ENCODE measurements at regions not wholly inside any gene's neighbourhood (a gene's known extent, or its start where the extent isn't known, plus 50 kb on each side); places are given as distances from the start of the nearest gene placed in this dataset.

GRCh38 chr14:101417434-101417833 lies 143.9 kb upstream of the DIO3 start:
- no peak for DNase-seq (ENCODE audit: low read depth)

DNA sequence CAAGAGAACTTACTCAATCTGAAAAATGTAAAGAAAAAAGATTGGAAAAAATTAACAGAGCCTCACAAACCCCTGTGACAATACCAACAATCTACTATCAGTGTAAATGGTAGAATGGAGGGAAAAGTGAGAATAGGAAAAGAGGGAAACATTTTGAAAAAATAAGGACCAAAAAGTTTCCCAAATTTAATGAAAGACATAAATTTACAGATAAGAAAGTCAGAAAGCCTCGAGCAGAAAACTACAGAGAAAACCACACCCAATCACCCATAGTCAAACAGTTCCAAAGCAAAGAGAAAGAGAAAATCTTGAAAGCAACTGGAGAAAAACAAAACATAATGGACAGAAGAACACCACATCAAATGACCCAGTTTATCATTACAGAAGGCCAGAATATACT lies 142.7 kb upstream of the DIO3 start:
- no peak for DNase-seq (ENCODE audit: low read depth)

GRCh38 chr14:101426466-101426865 lies 134.8 kb upstream of the DIO3 start:
- DNase-seq (ENCODE audit: low read depth): no peak

DNA sequence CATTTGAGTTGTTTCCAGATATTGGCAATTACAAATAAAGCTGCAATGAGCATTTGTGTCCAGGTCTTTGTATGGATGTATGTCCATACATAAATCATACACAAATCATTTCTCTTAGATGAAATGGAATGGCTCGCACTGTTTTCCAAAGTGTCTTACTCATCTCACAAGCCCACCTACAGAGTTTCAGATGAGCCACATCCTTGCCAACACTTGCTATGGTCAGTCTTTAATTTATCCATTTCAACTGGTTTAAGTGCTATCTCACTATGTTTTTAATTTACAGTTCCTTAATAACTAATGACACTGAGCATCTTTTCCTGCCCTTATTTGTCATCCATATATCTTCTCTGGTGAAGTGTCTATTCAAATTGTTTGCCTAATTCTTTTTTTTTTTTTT lies 132.9 kb upstream of the DIO3 start:
- DNase-seq (ENCODE audit: low read depth): no peak

- DNase-seq (ENCODE audit: low read depth): no peak
Observed at GRCh38 chr14:101435546-101435945, 125.7 kb upstream of the DIO3 start.

DNA sequence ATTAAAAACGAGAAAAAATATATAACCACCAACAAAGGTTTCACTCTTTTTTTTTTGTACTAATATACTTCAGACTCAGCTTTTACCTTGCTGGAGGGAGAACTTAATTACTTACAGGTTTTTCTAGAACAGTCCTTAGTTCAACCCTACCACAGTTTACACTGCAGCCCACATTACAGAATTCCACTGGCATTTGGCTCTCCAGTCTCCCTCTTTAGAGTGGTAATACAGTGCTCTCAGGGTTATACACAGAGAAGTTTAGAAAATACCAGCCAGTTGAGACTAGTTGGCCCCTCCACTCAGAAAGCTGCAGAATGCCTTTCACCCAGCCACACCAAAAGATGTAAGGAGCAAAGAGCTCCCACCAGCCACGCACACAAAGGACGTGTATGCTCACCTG lies 122.3 kb upstream of the DIO3 start:
- DNase-seq (ENCODE audit: low read depth): no peak

GRCh38 chr14:101440496-101440895 lies 120.8 kb upstream of the DIO3 start:
- no peak for DNase-seq (ENCODE audit: low read depth)

DNA sequence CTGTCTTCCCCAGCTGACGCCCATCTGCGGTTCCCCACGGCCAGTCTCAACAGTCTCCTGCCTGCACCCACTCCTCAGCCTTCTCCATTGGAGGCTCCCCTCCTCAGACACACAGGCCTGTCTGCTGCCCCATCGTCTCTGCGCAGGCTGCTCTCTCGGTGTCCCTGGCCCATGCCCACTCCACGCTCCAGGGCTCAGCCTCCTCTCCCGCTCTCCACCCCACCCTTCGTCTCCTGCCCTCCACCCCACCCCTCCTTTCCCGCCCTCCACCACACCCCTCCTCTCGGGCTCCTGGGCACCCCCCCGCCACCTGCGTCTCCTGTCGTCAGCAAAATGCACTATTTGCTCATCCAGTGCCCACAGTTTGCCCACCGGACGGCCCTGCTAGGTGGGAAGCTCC lies 119.6 kb upstream of the DIO3 start:
- DNase-seq (ENCODE audit: low read depth): no peak

GRCh38 chr14:101442451-101442850 lies 118.8 kb upstream of the DIO3 start:
- no peak for DNase-seq (ENCODE audit: low read depth)

GRCh38 chr14:101444116-101444515 lies 117.2 kb upstream of the DIO3 start:
- DNase-seq (ENCODE audit: low read depth): no peak

DNA sequence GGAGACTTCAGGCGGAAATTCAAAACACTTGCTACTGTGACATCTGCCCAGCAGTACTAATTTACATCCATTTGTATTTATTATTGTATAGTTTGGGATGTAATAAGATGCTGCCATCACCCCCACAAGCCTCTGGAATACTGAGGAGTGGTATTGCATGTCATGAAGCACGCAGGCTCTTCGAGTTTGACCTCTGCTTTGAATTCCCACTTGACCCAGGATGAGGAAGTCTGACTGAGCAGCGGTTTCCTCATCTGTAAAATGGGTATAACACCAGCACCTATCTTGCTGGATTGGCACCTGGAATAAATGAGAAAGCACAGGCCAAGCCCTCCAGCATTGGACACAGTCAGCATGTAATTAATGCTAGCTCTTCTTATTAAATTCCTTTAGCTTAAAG lies 116.0 kb upstream of the DIO3 start:
- DNase-seq (ENCODE audit: low read depth): no peak

DNA sequence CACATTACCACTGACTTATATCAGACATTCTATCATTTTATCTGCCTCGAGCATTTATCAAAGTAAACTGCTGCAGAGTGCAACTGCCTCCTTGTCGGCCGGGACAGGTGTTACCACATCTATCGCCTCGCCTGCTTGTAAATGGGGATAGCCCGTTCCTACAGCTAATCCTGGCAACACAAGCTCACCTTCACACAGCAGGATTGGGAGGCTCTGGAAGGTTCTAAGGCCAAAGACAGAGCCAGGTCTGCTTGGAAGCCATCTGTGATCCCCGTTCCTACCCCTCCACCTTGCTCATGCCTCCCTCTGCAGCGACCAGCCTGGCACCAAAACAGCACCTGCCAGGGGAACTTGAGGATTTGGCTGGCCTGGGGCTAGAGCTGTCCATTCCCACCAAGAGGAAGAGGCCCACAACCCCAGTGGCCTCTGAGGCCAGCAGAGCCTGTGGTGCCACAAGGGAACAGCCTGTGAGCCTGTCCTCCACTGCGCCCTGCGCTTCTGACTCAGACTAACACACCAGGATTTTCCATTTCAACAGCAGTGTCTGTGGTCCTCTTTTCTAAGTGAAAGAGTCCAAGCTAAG lies 114.8 kb upstream of the DIO3 start:
- no peak for DNase-seq (ENCODE audit: low read depth)

DNA sequence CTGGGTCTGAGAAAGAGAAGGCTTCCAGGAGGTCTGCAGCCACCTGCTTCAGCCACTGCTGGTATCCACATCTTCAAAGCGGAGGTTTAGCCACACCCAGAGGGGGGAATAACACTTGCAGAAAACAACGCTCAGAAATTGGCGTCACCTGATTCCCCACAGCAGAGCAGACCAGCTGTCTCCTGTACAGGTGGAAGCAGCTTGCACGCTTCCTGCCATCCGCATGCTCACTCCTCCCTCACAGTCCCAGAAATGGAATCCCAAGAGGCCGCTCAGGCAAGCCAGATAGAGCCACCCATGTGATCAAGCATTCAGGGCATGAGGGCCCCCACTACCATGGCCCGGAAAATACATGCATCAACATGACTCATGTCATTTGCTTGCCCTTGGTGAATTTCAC lies 112.2 kb upstream of the DIO3 start:
- no peak for DNase-seq (ENCODE audit: low read depth)

- no peak for DNase-seq (ENCODE audit: low read depth)
Observed at GRCh38 chr14:101451166-101451565, 110.1 kb upstream of the DIO3 start.

GRCh38 chr14:101453225-101453624 lies 108.1 kb upstream of the DIO3 start:
- no peak for DNase-seq (ENCODE audit: low read depth)

DNA sequence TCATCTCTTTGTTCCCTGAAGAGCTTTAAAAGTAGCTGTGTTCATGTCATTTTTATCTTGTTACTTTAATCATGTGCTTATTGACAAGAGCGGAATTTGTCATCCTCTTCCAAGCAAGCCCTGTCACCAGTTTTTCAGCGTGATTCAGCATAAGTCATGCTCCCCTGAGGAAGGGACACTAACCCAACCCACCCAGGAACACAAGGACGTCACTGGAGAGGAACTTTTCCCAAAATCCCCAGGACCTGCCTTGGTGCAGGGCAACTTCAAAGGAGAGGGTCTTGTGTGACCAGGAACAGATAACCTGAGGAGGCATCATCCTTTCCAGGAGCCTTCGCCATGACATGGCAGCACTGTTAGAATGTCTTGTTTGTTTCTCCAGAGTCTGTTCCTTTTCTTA lies 107.1 kb upstream of the DIO3 start:
- no peak for DNase-seq (ENCODE audit: low read depth)

GRCh38 chr14:101456246-101457175 lies 104.8 kb upstream of the DIO3 start:
- DNase-seq (ENCODE audit: low read depth): no peak

DNA sequence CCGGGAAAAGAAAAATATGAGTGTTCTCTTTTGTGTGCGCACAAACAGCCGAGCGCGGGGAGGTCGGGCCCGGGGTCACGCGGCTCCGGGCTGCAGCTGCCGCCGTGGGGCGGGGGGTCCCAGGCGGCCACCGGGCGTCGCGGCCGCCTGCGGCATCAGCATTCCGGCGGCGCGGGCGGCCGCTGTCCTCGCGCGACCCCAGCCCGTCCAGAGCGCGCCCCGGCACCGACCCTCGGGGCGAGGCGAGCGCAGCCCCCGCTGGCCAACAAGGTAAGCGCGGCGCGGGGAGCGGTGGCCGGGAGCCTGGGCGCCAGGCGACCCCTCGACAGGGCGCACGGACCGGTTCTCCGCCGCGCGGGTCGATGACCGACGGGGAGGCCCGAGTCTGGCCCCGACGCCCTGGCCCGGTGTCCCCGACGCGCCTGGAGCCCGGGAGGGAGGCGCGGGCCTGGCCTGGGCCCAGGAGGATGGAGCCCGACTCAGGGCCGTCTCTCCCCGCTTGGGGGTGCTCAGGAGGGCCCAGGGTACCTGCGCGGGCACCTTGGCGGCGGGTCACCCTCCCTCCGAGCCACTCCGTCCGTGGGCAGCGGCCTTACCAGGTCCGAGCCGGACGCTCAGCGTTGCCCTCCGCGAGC lies 103.9 kb upstream of the DIO3 start:
- no peak for DNase-seq (ENCODE audit: low read depth)

DNA sequence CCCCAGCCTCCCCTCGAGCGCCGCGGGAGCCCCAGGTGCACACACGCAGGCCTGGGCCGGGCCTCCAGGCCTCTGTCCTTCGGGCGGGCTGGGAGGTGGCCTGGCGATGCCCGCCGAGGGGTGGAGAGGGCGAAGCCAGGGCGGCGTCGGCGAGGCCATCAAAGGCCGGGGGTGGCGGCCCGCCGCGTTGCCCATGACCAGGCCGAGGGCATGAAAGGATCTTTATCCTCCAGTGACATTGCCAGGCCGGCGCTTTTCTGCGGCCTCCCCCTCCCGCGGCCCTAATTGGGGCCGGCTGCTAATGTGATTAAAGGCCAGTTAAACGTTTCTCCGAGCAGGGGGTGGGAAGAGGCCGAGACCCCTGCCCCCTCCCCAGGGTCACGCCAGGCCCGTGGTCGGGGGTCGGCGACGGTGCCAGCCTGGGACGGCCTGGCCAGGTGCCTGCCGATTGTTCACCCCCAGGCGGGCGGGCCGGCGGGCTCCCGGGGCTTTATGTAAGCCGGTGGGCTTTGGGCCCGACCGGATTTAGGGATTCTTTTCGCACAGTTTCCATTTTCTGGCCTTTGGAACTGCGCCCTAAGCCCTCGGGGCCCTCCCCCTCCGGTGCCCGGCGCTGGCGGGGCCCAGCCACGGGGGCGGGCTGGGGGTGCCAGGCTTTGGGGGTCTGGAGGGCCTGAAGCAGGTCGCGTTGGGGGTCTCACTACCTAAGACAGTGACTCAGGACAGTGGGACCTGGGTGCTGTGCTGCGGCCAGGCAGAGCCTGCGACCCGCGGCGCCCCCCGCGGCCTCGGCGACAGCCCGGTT lies 103.2 kb upstream of the DIO3 start:
- no peak for DNase-seq (ENCODE audit: low read depth)

- no peak for DNase-seq (ENCODE audit: low read depth)
Observed at GRCh38 chr14:101458741-101459550, 102.3 kb upstream of the DIO3 start.

GRCh38 chr14:101459551-101459900 lies 101.8 kb upstream of the DIO3 start:
- no peak for DNase-seq (ENCODE audit: low read depth)
